G401 (cell line): ENCODE measurements at regions not wholly inside any gene's neighbourhood (a gene's known extent, or its start where the extent isn't known, plus 50 kb on each side); places are given as distances from the start of the nearest gene placed in this dataset.

Source experiments
- DNase-seq: peaks from one replicate; pipeline ENCODE4 v3.0.0-alpha.2; 2015; ENCODE audit warnings: low spot score
- in situ Hi-C: cut with HindIII; loops from 2 replicates; pipeline ENCODE4 v1.10.0; 2016; ENCODE audit warnings: low sequenced_read_pairs, mixed read lengths

DNA sequence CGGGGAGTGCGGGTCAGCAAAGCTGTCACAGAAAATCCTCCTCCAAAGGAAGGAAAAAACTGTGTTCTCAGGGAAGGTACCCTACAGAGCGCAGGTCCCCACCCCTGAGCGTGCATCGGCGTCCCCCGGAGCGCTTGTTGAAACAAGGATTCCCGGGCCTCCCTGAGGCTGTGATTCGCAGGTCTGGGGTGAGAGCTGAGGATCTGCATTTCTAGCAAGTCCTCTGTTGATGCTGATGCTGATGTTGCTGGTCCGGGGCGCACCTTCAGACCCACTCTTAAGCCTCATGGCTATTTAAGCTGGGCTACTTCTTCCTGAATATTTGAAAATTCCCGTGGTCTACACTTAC lies 226.2 kb upstream of the IGF1R start:
- DNase-seq, result no peak
- in situ Hi-C loops, result no loop called here

DNA sequence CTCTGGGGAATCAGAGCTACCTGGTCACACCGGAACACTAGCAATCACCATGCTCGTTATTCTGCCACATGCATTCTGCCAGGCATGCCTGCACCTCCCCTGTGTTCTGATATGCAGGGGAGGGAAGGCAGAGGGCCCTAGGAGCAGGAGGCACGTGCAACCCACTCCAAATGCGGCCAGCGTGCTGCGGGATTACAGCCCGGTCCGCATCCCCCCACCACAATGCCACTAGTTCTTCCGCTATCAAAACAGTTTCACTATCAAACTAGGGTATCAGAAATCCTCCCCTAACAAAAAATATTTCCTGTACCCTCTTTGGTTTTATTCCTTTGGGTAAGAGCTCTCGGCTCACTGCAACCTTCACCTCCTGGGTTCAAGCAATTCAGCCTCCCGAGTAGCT lies 223.2 kb upstream of the IGF1R start:
- DNase-seq, result no peak
- in situ Hi-C loops, result no loop called here

- in situ Hi-C loops, result no loop called here
- no peak for DNase-seq
These were observed 221.0 kb upstream of the IGF1R start for GRCh38 chr15:98427321-98427720.

DNA sequence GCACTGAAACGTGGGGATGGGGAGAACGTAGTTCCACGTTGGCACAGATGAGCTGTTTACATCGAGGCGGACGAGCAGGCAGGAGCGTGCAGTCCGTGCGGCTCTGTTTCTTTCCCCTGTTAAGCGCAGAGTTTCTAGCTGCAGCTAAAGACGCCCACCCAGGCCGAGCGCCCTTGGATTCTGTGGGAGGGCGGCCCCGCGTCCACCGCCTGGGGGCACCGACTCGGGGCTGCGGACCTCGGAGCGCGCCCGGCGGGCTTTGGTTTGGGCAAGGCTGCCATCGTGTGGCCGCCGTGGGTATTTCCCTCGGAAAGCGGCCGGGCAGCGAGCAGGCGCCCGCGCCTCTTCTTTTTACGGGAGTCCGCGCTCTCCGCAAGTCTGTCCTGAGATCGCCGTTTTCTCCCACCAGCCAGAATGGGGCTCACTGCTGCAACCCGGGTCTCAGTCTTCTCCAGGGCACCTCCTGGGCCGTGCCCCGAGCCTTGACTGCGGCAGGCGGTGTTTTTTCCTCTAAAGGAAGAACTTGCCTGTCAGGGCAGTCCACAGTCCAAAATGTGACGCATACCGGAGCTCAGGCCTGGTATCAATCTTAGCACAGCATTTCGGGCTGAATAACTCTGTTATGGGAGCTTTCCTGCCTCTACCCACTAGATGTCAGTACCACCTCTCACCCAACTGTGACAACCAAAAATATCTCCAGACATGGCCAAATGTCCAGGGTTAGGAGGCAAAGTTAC lies 219.9 kb upstream of the IGF1R start:
- in situ Hi-C loops, result no loop called here

GRCh38 chr15:98431171-98431570 lies 217.2 kb upstream of the IGF1R start:
- in situ Hi-C loops, result no loop called here
- DNase-seq, result no peak

More for the DNA sequence above, 219.9 kb upstream of the IGF1R start:
- DNase-seq, result peak; percentile 19

- in situ Hi-C loops, result no loop called here
- no peak for DNase-seq
These were observed 215.0 kb upstream of the IGF1R start for GRCh38 chr15:98433346-98433745.

GRCh38 chr15:98433856-98434255 lies 214.5 kb upstream of the IGF1R start:
- in situ Hi-C loops, result no loop called here
- no peak for DNase-seq

- DNase-seq, result no peak
- in situ Hi-C loops, result no loop called here
These were observed 210.6 kb upstream of the IGF1R start for GRCh38 chr15:98437752-98438151.

- no peak for DNase-seq
- in situ Hi-C loops, result no loop called here
These were observed 210.0 kb upstream of the IGF1R start for GRCh38 chr15:98438326-98438725.

GRCh38 chr15:98438907-98439306 lies 209.4 kb upstream of the IGF1R start:
- in situ Hi-C loops, result no loop called here
- DNase-seq, result no peak

DNA sequence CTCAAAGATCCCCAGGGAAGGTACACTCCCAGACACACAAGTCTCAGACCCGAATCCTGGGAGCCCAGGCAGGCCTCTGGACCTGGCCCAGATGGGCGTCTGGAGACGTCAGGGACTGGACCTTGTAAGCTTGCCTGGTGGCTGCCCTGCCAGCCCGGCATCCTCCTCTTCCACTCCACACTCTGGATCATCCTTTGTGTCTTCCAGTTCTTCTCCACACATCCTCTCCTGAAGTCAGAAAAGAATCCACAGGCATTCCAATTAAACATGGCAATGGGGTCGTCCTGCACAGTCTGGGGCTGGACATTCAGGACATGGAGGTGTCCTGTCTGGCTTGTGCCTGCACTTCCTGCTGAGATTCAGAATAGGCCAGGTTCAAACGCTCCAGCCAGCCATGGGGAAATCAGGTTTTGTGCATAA lies 208.8 kb upstream of the IGF1R start:
- no peak for DNase-seq
- in situ Hi-C loops, result no loop called here

DNA sequence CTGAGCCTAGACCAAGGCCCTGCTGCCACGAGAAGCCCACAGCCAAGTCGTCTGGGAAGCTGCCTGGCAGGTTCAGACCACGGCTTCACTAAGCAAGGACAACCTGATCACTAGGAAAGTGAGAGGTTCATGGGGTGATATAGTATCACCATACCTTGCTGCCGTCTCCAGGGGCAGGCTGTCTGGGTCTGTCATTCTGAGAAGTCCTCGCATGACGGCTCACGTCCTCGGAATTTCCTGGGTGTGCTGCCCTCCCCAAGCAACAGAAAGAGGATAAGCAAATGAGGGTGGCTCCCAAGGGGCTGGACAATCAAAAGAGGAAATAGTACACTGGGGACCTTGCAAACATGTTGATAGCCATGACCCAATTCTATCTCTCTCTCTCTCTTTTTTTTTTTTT lies 207.4 kb upstream of the IGF1R start:
- DNase-seq, result no peak
- in situ Hi-C loops, result no loop called here

DNA sequence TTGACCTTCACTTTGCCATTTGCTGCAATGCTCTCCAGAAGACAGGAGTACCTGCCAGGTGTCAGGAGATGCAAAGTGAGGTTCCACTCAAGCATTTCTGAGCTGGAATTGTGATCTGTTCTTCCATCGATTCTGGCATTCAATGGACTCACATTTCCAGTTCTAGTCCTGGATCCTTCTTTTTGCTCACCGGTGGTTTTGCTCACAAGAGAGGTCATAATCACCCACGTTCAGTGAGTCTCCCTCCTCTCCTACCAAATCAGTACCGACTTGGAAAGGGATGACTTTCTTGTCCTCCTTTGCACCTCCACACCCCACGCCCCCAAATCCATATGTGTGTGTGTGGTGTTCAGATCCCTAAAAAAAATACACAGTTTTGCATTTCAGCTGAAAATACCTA lies 206.7 kb upstream of the IGF1R start:
- DNase-seq, result no peak
- in situ Hi-C loops, result no loop called here

GRCh38 chr15:98442379-98442833 lies 205.9 kb upstream of the IGF1R start:
- in situ Hi-C loops, result no loop called here
- DNase-seq, result peak; percentile 46

DNA sequence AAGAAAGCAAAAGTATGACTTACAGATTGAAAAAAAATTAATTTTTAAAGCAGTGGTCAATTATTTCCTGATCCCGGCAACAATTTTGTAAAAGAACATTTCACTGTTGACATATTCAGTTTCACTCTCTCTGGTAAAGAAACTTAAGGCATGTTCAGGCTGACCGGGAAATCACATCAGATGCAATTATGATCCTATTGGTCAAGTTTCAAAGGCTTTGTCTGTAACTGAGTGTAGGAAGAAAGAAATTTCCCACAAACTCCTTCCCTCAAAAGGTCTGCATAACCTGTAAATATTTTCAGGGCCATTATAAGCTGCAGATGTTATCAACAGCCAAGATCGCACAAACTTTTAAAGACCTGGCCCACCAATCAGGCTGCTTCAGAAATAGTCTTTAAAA lies 205.4 kb upstream of the IGF1R start:
- in situ Hi-C loops, result no loop called here
- no peak for DNase-seq

- no peak for DNase-seq
- in situ Hi-C loops, result no loop called here
These were observed 204.8 kb upstream of the IGF1R start for GRCh38 chr15:98443526-98443925.

DNA sequence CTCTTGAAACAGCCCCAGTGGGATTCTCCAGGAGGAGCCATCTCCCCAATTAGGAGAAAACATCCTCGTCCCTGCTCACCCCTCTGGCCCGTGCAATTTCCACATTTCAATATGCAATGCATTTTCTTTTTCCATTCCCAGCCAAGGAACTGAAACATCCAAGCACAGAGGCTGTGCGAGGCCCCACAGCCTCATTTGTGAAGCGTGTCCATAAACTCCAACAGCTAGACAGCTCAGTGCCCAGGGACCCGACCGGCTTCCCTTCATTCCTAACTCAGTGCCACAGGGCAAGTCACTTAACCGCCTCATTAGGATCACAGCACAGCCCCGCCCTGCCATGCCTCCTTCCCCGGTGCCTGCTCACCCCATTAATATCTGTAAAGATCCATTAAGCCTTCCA lies 204.2 kb upstream of the IGF1R start:
- in situ Hi-C loops, result no loop called here
- DNase-seq, result no peak

- in situ Hi-C loops, result no loop called here
- DNase-seq, result no peak
These were observed 203.0 kb upstream of the IGF1R start for GRCh38 chr15:98445315-98445714.

GRCh38 chr15:98446083-98446482 lies 202.3 kb upstream of the IGF1R start:
- DNase-seq, result no peak
- in situ Hi-C loops, result no loop called here

- in situ Hi-C loops, result no loop called here
- no peak for DNase-seq
These were observed 201.3 kb upstream of the IGF1R start for GRCh38 chr15:98447069-98447468.

- no peak for DNase-seq
- in situ Hi-C loops, result loop anchor here (25.0 kb wide), 1 partner anchor 211 kb away; no protein-coding TSS in a partner anchor
These were observed 197.1 kb upstream of the IGF1R start for GRCh38 chr15:98451236-98451635.
